ENCODE measurements at regions not wholly inside any gene's neighbourhood (a gene's known extent, or its start where the extent isn't known, plus 50 kb on each side); places are given as distances from the start of the nearest gene placed in this dataset.

DNA sequence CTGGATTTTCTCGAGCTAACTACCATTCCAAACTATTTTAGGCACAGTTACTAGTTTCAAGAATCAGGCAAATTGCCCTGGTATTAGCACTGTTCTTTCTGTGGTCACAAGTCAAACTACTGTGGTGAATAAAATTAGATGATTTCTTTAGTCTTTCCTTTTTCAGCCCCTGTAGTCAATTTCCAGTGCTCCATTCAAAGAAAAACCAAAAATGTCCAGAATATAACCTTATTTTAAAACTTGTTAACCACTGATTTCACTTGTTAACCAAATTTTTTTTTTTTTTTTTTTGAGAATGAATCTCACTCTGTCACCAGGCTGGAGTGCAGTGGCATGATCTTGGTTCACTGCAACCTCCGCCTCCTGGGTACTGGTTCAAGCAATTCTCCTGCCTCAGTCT lies 50.6 kb upstream of the USPL1 start:
- no peaks in the 10 kb centered on the region for H3K27me3 ChIP-seq
- 38 to 61% methylated on average over 1 to 2 of the region's 2 CpGs for WGBS, 2 donors (ENCODE audit: low coverage in 1 of 2)
- no peak for ATAC-seq

More for the DNA sequence above, 50.6 kb upstream of the USPL1 start:
- Histone ChIP-seq H3K4me1 (peaks cover 0 to 25% (median 3%) of the 10 kb centered on the region in 3 donors), H3K27ac (no peak overlapping the region), H3K4me3 (no peak overlapping the region), H3K36me3 (no peaks in the 10 kb centered on the region), H3K9me3 (no peaks in the 10 kb centered on the region)
- no peak for TF ChIP-seq POLR2AphosphoS5 (IDR thresholded peaks at IDR 0.05)
- TF ChIP-seq, protein P1, sequence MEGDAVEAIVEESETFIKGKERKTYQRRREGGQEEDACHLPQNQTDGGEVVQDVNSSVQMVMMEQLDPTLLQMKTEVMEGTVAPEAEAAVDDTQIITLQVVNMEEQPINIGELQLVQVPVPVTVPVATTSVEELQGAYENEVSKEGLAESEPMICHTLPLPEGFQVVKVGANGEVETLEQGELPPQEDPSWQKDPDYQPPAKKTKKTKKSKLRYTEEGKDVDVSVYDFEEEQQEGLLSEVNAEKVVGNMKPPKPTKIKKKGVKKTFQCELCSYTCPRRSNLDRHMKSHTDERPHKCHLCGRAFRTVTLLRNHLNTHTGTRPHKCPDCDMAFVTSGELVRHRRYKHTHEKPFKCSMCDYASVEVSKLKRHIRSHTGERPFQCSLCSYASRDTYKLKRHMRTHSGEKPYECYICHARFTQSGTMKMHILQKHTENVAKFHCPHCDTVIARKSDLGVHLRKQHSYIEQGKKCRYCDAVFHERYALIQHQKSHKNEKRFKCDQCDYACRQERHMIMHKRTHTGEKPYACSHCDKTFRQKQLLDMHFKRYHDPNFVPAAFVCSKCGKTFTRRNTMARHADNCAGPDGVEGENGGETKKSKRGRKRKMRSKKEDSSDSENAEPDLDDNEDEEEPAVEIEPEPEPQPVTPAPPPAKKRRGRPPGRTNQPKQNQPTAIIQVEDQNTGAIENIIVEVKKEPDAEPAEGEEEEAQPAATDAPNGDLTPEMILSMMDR (IDR thresholded peaks at IDR 0.05), result no peak
- no peak for TF ChIP-seq POLR2A (IDR thresholded peaks at IDR 0.05)
- TF ChIP-seq EP300 (IDR thresholded peaks at IDR 0.05), result no peak
